AG09309 (cell line): ENCODE measurements at regions not wholly inside any gene's neighbourhood (a gene's known extent, or its start where the extent isn't known, plus 50 kb on each side); places are given as distances from the start of the nearest gene placed in this dataset.

Experiments used
- DNase-seq: peaks from one replicate; pipeline ENCODE4 v3.0.0-alpha.2; 2010; ENCODE audit warnings: low read depth
- H3K4me3 ChIP-seq: 2 replicates; pipeline ENCODE4 v1.5.1; 2011; ENCODE audit warnings: mild to moderate bottlenecking, low read depth, low read length, moderate library complexity; ENCODE audit not compliant: control insufficient read depth
- CTCF ChIP-seq: IDR thresholded peaks from 2 replicates; pipeline ENCODE4 v1.5.1; 2011; ENCODE audit warnings: mild to moderate bottlenecking, low read depth, low read length, inconsistent platforms; ENCODE audit not compliant: insufficient read depth, control insufficient read depth; ENCODE audit errors: missing control alignments

- no peak for TF ChIP-seq CTCF
- H3K4me3 ChIP-seq = no peak overlapping the region
- no peak for DNase-seq
Measured at GRCh38 chr9:1198085-1198484, 147.9 kb downstream of the DMRT2 start.

- DNase-seq = no peak
- H3K4me3 ChIP-seq = no peak overlapping the region
- no peak for TF ChIP-seq CTCF
Measured at GRCh38 chr9:1200847-1201251, 150.7 kb downstream of the DMRT2 start.

GRCh38 chr9:1201262-1201661, 151.1 kb downstream of the DMRT2 start:
- TF ChIP-seq CTCF = no peak
- no peak for DNase-seq
- H3K4me3 ChIP-seq = no peak overlapping the region

GRCh38 chr9:1201901-1202300, 151.7 kb downstream of the DMRT2 start:
- DNase-seq = no peak
- H3K4me3 ChIP-seq = no peak overlapping the region
- no peak for TF ChIP-seq CTCF

- H3K4me3 ChIP-seq = no peak overlapping the region
- no peak for TF ChIP-seq CTCF
- DNase-seq = no peak
Measured at GRCh38 chr9:1202512-1203280, 152.5 kb downstream of the DMRT2 start.

GRCh38 chr9:1207686-1208085, 157.5 kb downstream of the DMRT2 start:
- H3K4me3 ChIP-seq = 0 out of 2 replicates have a peak overlapping the region, but pooled peaks have one; percentile 13
- DNase-seq = peak; percentile 84
- no peak for TF ChIP-seq CTCF

GRCh38 chr9:1208157-1208556, 158.0 kb downstream of the DMRT2 start:
- H3K4me3 ChIP-seq = peak overlapping the region; percentile 13; the same call in 1 of the 2 replicates
- peak; percentile 57 for DNase-seq
- no peak for TF ChIP-seq CTCF
